SIG-M5 treated with dmso at 0.1 percent for 504 hours (cell line): ENCODE measurements at regions not wholly inside any gene's neighbourhood (a gene's known extent, or its start where the extent isn't known, plus 50 kb on each side); places are given as distances from the start of the nearest gene placed in this dataset.

Experiments used
- DNase-seq: peaks from one replicate; lab custom pipeline; 2025; ENCODE audit not compliant: unreplicated experiment; lab: John Stamatoyannopoulos, UW

- no peak for DNase-seq
These were observed 200.3 kb upstream of the SEMA6D start for GRCh38 chr15:47516972-47517371.

DNA sequence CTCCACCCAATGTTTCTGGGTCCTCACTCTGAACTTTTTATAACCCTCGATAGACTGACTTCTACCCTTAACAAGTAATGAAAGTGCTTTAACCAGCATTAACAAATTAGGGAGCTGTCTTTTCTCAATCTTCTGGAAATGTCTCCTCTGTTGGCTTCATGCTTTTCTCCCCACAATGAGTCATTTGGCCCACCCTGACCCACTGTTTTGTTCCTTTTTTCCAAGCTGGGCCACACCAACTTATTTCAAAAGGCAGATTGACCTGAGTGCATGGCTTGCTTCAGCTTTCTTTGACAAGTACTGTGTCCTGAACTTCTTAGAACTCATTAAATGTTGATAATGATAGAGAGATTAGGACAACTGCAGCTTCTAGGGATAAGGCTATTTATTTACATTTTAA lies 199.6 kb upstream of the SEMA6D start:
- DNase-seq, result peak; percentile 40

DNA sequence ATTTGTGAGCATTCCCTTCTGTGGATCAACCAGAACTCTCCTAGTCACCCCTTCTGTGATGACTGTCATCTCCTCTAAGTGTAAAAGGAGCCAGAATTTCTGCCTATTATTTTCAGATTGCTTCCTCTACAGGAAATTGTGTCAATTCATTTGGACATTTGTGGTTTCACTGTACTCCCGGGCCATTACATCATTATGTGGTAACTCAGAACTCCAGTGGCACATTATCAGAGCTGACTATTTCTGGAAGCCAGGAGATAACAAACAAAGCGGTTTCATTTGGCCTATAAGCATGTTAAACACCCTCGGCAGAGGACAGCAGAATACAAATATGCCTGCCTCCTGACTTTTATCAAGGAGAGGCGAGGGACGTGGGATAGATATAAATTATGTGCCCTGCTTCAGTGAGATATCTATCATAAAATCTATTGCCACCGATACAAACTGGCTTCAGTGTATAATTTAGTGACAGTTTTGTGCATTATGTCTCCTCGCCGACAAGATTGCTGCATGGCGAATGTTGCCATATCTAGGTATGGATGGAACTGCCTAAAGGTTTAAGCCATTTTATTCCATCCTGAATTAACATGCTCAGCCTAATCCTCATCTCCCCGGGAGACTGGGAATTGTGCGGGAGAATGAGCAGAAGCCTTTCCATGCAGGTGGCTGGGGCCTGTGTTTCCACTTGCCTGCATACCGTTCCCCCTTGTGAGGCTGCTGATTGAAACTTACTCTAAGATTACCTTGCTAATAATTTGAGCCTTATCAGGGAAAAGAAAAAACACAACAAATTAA lies 193.4 kb upstream of the SEMA6D start:
- DNase-seq, result peak; percentile 82

- DNase-seq, result no peak
These were observed 188.1 kb upstream of the SEMA6D start for GRCh38 chr15:47529241-47529640.

DNA sequence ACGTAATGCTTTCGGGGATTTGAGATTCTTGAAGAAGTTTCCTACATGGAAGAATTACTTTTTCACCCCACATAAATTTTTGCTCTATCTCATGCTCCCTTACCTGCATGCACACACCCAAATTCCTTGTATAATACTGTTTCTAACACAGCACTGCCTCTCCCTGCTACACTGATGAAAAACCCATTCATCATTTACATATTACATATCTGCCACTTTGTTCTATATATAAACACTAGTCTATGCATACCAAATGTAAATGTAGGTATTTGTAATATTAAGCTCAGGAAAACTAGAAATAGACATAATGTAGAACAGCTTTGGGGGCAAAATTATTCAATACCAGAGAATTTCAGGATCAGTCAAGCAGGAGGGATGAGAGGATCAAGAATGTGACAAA lies 182.6 kb upstream of the SEMA6D start:
- no peak for DNase-seq

DNA sequence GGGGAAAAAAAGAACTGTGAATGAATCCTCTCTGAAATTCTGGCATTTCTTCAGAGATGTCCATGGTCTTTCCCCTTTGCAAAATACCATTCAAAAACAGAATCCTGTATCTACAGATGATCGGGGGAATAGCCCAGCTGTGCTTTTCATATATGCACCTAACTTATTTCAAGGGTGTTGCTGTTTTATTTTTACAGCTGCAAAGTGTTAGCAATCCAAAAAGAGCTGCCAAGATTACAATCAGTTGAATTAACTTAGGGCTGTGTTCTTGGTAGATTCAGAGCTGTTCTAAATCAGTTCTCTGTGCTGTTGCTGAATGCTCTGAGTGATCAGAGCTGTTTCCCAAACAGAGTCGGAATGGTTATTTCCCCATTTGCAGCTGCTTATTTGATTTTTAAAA lies 175.7 kb upstream of the SEMA6D start:
- no peak for DNase-seq

DNA sequence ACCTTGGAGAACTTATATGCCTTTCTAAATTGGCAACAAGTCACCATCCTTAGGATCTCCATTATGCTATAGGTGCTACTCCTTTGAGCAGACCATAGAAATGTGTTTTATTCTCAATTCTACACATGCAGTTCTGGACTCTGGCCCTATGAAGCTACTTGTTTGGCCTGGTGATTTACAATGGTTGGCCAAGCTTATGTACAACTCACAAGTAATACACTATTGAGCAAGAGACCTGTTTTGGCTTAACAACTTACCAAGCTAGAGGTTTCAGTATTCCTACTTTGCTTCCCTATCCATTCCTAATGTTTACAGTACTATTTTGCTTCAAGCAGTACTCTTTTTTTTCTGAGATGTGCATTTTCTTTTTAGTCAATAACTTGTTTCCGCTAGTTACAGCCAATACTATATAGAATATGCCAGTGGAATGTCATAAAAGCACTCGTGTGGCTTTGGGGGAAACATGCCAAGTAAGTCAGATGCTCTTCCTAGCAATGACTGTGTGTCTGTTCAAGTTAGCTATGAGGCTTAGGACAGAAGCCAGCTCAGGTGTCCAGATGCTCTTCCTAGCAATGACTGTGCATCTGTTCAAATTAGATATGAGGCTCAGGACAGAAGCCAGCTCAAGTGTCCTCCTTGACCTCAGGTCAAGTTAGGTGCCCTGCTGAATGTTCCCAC lies 174.9 kb upstream of the SEMA6D start:
- no peak for DNase-seq

GRCh38 chr15:47548231-47548630 lies 169.1 kb upstream of the SEMA6D start:
- DNase-seq, result no peak

DNA sequence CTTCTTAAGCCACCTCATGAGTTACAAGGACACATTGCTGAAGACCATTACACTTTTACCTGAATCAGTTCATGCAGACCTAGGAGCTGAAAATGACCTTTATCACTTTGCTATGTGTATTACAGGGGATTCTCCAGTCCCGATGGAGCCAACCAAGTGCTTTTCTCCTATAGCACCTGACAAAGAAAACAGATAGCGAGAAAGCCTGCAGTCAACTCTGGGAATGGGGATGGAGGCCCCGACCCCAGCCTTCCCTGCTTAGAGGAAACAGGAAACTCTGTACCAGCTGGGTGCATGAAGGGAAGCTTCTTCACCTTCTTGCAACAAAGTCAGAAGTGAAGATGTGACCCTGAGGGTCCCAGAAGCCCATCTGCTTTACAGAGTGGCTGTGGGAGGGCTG lies 168.3 kb upstream of the SEMA6D start:
- DNase-seq, result no peak

- DNase-seq, result no peak
These were observed 166.2 kb upstream of the SEMA6D start for GRCh38 chr15:47551079-47551478.

- no peak for DNase-seq
These were observed 165.8 kb upstream of the SEMA6D start for GRCh38 chr15:47551546-47551945.

DNA sequence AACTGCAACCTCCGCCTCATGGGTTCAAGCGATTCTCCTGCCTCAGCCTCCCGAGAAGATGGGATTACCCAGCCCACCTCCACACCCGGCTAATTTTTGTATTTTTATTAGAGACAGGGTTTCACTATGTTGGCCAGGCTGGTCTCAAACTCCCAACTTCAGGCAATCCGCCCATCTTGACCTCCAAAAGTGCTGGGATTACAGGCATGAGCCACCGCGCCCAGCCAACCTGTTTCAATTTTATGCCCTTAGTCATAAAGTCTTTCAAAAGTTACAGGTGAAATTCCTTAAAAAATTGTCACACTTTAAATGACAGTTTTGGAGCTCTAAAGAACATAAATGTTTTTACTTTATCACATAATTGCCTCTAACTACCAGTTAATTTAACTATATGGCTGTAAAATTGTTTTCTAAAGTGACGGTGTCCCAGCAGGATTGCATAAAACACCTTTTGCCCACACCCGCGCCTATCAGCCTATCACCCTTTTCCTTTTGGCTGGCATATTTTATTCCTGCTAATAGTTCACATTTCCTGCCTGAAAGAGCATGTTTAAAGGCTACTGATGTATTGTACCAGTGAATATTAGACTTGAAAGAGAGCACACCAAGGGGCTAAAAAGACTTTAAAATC lies 164.2 kb upstream of the SEMA6D start:
- no peak for DNase-seq

DNA sequence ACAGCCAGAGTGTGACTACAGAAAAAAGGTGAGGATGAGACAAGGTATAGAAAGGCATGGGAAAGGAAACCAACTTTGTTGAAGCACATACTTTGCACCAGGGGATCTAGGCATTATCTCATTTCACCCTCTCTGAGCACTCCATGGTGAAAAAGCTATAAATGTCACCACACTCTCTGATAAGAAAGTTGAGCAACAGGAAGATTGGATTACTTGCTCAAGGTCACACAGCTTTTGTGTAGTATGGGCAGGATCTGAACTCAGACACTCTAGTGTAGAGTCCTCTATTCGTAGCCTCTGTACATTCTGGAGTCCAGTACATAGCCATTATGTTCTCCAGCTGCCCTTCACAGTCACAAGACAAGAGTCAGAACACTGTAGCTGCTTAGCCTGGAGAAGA lies 163.4 kb upstream of the SEMA6D start:
- DNase-seq, result no peak

DNA sequence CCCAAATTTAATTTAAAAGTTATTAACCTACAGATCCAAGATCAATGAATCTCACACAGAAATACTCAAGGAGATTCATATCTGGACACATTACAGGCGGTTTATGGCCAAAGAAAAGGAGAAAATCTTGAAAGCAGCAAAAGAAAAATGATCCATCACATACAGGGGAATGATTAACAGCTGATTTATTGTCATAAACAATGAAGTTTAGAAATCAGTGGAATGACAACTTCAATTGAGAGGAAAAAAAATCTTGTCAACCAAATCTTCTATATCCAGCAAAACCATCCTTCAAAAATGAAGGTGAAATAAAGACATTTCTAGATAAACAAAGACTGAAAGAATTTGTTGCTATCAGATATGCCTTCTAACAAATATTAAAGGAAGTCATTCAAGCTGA lies 156.2 kb upstream of the SEMA6D start:
- DNase-seq, result no peak

DNA sequence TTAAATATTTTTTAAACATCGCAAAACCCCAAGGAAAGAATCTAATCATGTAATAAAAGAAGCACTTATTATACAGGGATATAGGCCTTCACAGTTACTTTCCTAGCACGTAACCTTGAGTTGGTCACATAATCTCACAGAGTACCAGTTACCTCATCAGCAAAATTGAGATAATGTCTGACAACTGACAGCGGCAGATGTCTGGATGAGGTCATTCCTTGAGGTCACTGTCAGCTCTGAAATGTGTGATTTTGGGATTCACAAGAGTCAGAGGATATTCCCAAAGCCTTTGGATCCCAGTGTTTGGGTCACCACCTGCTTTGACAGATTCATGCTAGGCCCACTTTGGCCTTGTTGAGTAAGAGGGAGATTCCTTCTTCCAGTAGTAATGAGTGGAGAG lies 151.4 kb upstream of the SEMA6D start:
- no peak for DNase-seq

GRCh38 chr15:47566610-47567009 lies 150.7 kb upstream of the SEMA6D start:
- DNase-seq, result no peak

DNA sequence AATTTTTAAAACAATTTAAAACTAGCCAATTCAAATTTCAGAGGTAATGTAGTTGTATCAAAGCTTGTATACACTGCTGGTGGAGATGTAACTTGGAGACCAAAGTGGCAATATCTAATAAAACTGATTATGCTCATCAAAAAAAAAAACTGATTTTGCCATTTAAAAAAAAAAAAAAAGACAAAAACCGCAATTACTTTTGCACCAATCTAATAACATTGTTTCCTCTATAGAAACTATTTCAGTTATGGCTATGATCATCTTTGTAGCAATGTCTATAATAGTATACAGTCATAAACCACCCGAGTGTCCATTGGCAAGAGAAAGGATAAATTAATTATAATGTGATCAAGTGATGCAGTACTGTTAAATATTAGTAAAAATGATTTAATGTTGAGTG lies 149.3 kb upstream of the SEMA6D start:
- DNase-seq, result no peak

DNA sequence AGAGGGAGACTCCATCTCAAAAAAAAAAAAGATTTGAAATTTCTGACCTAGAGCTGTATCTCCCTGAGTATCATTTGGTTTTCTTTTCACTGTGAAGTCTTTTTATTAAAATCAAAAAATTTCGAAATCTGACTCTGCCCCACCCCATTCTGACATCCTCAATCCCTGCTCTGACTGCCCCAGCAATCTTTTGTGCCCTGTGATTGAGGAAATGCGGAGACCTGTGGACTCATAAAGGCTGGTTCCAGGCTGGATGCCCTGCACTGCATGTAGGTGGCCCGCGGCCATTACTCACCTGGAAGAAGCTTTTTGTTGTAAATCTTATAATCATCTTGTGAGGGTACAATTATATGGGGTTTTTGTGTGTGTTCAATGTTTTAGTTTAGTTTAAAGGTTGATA lies 147.3 kb upstream of the SEMA6D start:
- DNase-seq, result no peak

GRCh38 chr15:47570451-47570850 lies 146.9 kb upstream of the SEMA6D start:
- no peak for DNase-seq

GRCh38 chr15:47570881-47571640 lies 146.2 kb upstream of the SEMA6D start:
- no peak for DNase-seq

GRCh38 chr15:47573673-47574072 lies 143.6 kb upstream of the SEMA6D start:
- DNase-seq, result no peak

- no peak for DNase-seq
These were observed 140.3 kb upstream of the SEMA6D start for GRCh38 chr15:47577000-47577399.
